HG03575 (cell line): ENCODE measurements at regions not wholly inside any gene's neighbourhood (a gene's known extent, or its start where the extent isn't known, plus 50 kb on each side); places are given as distances from the start of the nearest gene placed in this dataset.
"Not testable (repeated sequence)": the region's sequence is repeated elsewhere in the genome, so short reads cannot be mapped to it uniquely, and the experiment has no call there.

Experiments
- ATAC-seq: cut with Tn5 transposase; IDR thresholded peaks from one replicate; pipeline ENCODE4 v1.9.1; 2021; ENCODE audit not compliant: unreplicated experiment, insufficient number of reproducible peaks, low FRiP score; ENCODE audit errors: extremely low read depth

- ATAC-seq, result no peak
Measured at GRCh38 chr6:149127212-149127611, 190.3 kb upstream of the TAB2 start.

GRCh38 chr6:149128489-149129145 is 188.9 kb upstream of the TAB2 start:
- no peak for ATAC-seq

- no peak for ATAC-seq
Measured at GRCh38 chr6:149129371-149130077, 188.0 kb upstream of the TAB2 start.

- ATAC-seq, result no peak
Measured at GRCh38 chr6:149130090-149130489, 187.4 kb upstream of the TAB2 start.

GRCh38 chr6:149130508-149130907 is 187.0 kb upstream of the TAB2 start:
- ATAC-seq, result no peak

GRCh38 chr6:149131891-149132290 is 185.6 kb upstream of the TAB2 start:
- ATAC-seq, result no peak

- ATAC-seq, result no peak
Measured at GRCh38 chr6:149132336-149132735, 185.2 kb upstream of the TAB2 start.

GRCh38 chr6:149134511-149134933 is 183.0 kb upstream of the TAB2 start:
- no peak for ATAC-seq

GRCh38 chr6:149135809-149136208 is 181.7 kb upstream of the TAB2 start:
- ATAC-seq, result no peak

- ATAC-seq, result no peak
Measured at GRCh38 chr6:149136273-149136912, 181.1 kb upstream of the TAB2 start.

GRCh38 chr6:149136913-149137286 is 180.6 kb upstream of the TAB2 start:
- ATAC-seq, result no peak

- ATAC-seq, result no peak
Measured at GRCh38 chr6:149137594-149137993, 179.9 kb upstream of the TAB2 start.

- no peak for ATAC-seq
Measured at GRCh38 chr6:149138089-149138488, 179.4 kb upstream of the TAB2 start.

- no peak for ATAC-seq
Measured at GRCh38 chr6:149138699-149139294, 178.7 kb upstream of the TAB2 start.

- no peak for ATAC-seq
Measured at GRCh38 chr6:149139782-149140136, 177.8 kb upstream of the TAB2 start.

- peak; percentile 31 for ATAC-seq
Measured at GRCh38 chr6:149140137-149140909, 177.2 kb upstream of the TAB2 start.

GRCh38 chr6:149140910-149141290 is 176.6 kb upstream of the TAB2 start:
- peak; percentile 56 for ATAC-seq

- ATAC-seq, result no peak
Measured at GRCh38 chr6:149142924-149143429, 174.5 kb upstream of the TAB2 start.

GRCh38 chr6:149145800-149146199 is 171.7 kb upstream of the TAB2 start:
- ATAC-seq, result not testable (repeated sequence)
